ENCODE measurements at regions not wholly inside any gene's neighbourhood (a gene's known extent, or its start where the extent isn't known, plus 50 kb on each side); places are given as distances from the start of the nearest gene placed in this dataset.
A peak's percentile ranks its signal among the peaks of the same experiment; 100 is the strongest.

DNA sequence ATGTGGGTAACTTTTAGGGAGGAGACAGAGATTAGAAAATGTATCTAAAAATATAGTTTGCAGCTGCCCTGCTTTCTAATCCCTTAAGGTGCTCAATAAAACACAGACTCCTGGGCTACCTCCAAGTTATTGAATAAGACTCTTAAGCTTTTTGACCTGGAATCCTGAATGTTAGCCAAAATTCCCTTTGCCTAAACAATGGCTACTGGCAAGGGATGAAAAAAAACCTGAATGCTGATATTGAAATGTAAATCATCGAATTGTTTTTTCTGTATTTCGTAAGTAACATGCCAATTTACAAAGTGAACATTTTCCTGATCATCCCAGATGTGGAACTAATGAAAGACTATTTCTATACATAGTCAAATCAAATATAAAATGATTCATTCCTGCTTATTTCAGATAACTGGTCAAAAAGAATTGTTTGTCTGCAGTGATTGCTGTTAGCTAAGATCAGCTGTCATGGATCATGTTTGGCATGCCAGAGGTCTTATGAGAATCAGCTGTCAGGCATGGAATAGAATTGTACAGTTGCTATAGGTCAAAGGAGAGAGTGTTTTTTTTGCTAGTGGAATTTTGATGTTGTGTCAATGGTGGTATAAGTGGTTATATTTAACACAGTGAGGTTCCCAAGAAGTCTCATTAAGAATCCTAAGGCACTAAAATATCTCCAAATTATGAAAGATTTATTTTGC lies 363.6 kb upstream of the CWC22 start:
- TF ChIP-seq, protein P1, sequence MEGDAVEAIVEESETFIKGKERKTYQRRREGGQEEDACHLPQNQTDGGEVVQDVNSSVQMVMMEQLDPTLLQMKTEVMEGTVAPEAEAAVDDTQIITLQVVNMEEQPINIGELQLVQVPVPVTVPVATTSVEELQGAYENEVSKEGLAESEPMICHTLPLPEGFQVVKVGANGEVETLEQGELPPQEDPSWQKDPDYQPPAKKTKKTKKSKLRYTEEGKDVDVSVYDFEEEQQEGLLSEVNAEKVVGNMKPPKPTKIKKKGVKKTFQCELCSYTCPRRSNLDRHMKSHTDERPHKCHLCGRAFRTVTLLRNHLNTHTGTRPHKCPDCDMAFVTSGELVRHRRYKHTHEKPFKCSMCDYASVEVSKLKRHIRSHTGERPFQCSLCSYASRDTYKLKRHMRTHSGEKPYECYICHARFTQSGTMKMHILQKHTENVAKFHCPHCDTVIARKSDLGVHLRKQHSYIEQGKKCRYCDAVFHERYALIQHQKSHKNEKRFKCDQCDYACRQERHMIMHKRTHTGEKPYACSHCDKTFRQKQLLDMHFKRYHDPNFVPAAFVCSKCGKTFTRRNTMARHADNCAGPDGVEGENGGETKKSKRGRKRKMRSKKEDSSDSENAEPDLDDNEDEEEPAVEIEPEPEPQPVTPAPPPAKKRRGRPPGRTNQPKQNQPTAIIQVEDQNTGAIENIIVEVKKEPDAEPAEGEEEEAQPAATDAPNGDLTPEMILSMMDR (conservative IDR thresholded peaks at IDR 0.05), result no peak
- no peak for TF ChIP-seq EZH2 (IDR thresholded peaks at IDR 0.05; ENCODE audit: low read depth)
- Histone ChIP-seq H4K20me1 (ENCODE audit: insufficient read depth) (no peaks in the 10 kb centered on the region), H3K27me3 (ENCODE audit: insufficient read depth, low read depth) (no peaks in the 10 kb centered on the region), H3K9me3 (ENCODE audit: insufficient read depth, low read depth) (no peaks in the 10 kb centered on the region), H3K4me2 (no peak overlapping the region), H2AFZ (no peak overlapping the region), H3K4me3 (no peak overlapping the region), H3F3A (ENCODE audit: insufficient read depth, low read depth) (no peaks in the 10 kb centered on the region), H3K36me3 (ENCODE audit: low read depth) (no peaks in the 10 kb centered on the region), H3K27ac (no peak overlapping the region), H3K4me1 (replicated peaks; ENCODE audit: insufficient read depth) (no peaks in the 10 kb centered on the region), H3K9me2 (ENCODE audit: insufficient read depth) (no peaks in the 10 kb centered on the region), H3K79me2 (ENCODE audit: low read depth) (no peaks in the 10 kb centered on the region)
- intact Hi-C loops (cut with micrococcal nuclease; ENCODE audit: unreplicated experiment), result no loop called here
- CTCF ChIA-PET, result interaction anchor here (0.6 to 0.7 kb wide), 2 partner anchors 115 to 288 kb away, joined by 3 read pairs; no protein-coding TSS in a partner anchor
- POLR2A ChIA-PET (ENCODE audit: unreplicated experiment), result interaction anchor here (0.6 kb wide), 1 partner anchor 671 kb away, joined by 3 read pairs; no protein-coding TSS in a partner anchor
- DNase-seq, result no peak
- no TSS peak for BruUV-seq (replicated peaks)

DNA sequence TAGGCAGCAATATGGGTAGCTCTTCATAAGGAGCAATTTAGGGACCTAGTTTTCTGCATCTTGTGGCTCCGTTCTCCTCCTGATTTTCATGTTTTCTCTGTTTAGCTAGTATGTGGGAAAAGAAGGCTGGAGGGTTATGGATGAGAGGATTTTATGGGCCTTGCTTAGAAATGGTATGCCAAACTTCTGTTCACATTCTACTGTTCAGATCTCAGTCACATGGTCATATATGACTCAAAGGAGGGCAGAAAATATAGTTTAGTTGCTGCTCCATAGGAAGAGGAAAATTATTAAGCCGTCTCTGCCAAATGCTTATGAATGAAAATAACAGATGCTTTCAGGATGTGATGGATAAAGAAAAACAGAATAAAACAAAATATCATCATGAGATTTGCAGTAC lies 361.8 kb upstream of the CWC22 start:
- Histone ChIP-seq H3K9me2 (ENCODE audit: insufficient read depth) (no peaks in the 10 kb centered on the region), H3K36me3 (ENCODE audit: low read depth) (no peaks in the 10 kb centered on the region), H3K79me2 (ENCODE audit: low read depth) (no peaks in the 10 kb centered on the region), H3K9me3 (ENCODE audit: insufficient read depth, low read depth) (no peaks in the 10 kb centered on the region), H3K4me1 (replicated peaks; ENCODE audit: insufficient read depth) (0 out of 2 replicates have a peak, but pooled peaks cover 7% of the 10 kb centered on the region), H4K20me1 (ENCODE audit: insufficient read depth) (no peaks in the 10 kb centered on the region), H3K4me2 (no peak overlapping the region), H3K27ac (no peak overlapping the region), H2AFZ (no peak overlapping the region), H3K4me3 (no peak overlapping the region), H3F3A (ENCODE audit: insufficient read depth, low read depth) (no peaks in the 10 kb centered on the region), H3K27me3 (ENCODE audit: insufficient read depth, low read depth) (no peaks in the 10 kb centered on the region)
- no peak for TF ChIP-seq EZH2 (IDR thresholded peaks at IDR 0.05; ENCODE audit: low read depth)
- TF ChIP-seq, protein P1 (conservative IDR thresholded peaks at IDR 0.05), result no peak
- DNase-seq, result no peak
- POLR2A ChIA-PET (ENCODE audit: unreplicated experiment), result no interaction called here
- intact Hi-C loops (cut with micrococcal nuclease; ENCODE audit: unreplicated experiment), result loop anchor here (10.0 kb wide), 1 partner anchor 676 kb away; no protein-coding TSS in a partner anchor
- CTCF ChIA-PET, result no interaction called here
- no TSS peak for BruUV-seq (replicated peaks)

DNA sequence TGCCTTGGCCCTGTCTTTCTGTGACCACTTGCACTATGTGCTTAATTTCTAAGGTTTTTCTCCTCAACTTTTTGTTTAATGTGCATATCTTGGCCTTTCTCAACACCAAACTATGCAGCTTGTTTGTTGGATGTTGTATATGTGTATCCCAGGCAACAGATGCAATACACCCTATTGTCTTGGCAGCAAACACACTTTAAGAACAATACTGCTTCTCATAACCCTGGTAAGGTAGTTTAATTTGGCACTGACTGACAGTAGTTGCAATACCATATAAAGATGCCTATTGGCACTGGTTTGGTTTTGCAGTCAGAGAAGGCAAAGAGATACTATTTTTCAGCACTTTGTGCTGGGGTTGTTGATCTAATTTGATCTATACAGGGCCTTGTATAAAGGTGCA lies 360.7 kb upstream of the CWC22 start:
- Histone ChIP-seq H3K4me1 (replicated peaks; ENCODE audit: insufficient read depth) (0 out of 2 replicates have a peak, but pooled peaks cover 7% of the 10 kb centered on the region), H3K27ac (no peak overlapping the region), H2AFZ (no peak overlapping the region), H3K27me3 (ENCODE audit: insufficient read depth, low read depth) (no peaks in the 10 kb centered on the region), H3K9me3 (ENCODE audit: insufficient read depth, low read depth) (no peaks in the 10 kb centered on the region), H3K4me2 (no peak overlapping the region), H3K79me2 (ENCODE audit: low read depth) (no peaks in the 10 kb centered on the region), H3K9me2 (ENCODE audit: insufficient read depth) (no peaks in the 10 kb centered on the region), H3K4me3 (no peak overlapping the region), H3K36me3 (ENCODE audit: low read depth) (no peaks in the 10 kb centered on the region), H4K20me1 (ENCODE audit: insufficient read depth) (no peaks in the 10 kb centered on the region), H3F3A (ENCODE audit: insufficient read depth, low read depth) (no peaks in the 10 kb centered on the region)
- no TSS peak for BruUV-seq (replicated peaks)
- intact Hi-C loops (cut with micrococcal nuclease; ENCODE audit: unreplicated experiment), result loop anchor here (10.0 kb wide), 1 partner anchor 677 kb away; no protein-coding TSS in a partner anchor
- peak; percentile 5 to 91 for DNase-seq
- ChIA-PET POLR2A (ENCODE audit: unreplicated experiment) (no interaction called here), CTCF (no interaction called here)
- TF ChIP-seq, protein P1 (conservative IDR thresholded peaks at IDR 0.05), result no peak
- TF ChIP-seq EZH2 (IDR thresholded peaks at IDR 0.05; ENCODE audit: low read depth), result no peak
